ENCODE measurements at regions not wholly inside any gene's neighbourhood (a gene's known extent, or its start where the extent isn't known, plus 50 kb on each side); places are given as distances from the start of the nearest gene placed in this dataset.

- no peak for TF ChIP-seq CTCF (IDR thresholded peaks at IDR 0.05; ENCODE audit: control insufficient read depth, insufficient read depth, low read depth, low read length, missing control alignments)
- no peak overlapping the region for H3K4me3 ChIP-seq (ENCODE audit: control insufficient read depth, low read depth, low read length)
- no peak for DNase-seq (ENCODE audit: low read depth)
Observed at GRCh38 chr12:14066021-14066420, 84.6 kb upstream of the GRIN2B start.

- DNase-seq (ENCODE audit: low read depth): no peak
- no peak for TF ChIP-seq CTCF (IDR thresholded peaks at IDR 0.05; ENCODE audit: control insufficient read depth, insufficient read depth, low read depth, low read length, missing control alignments)
Observed at GRCh38 chr12:14068961-14069360, 87.6 kb upstream of the GRIN2B start.

GRCh38 chr12:14071833-14072232 is 90.4 kb upstream of the GRIN2B start:
- TF ChIP-seq CTCF (IDR thresholded peaks at IDR 0.05; ENCODE audit: control insufficient read depth, insufficient read depth, low read depth, low read length, missing control alignments): no peak
- no peak for DNase-seq (ENCODE audit: low read depth)
- H3K4me3 ChIP-seq (ENCODE audit: control insufficient read depth, low read depth, low read length): no peak overlapping the region

More at GRCh38 chr12:14068961-14069360, 87.6 kb upstream of the GRIN2B start:
- H3K4me3 ChIP-seq (ENCODE audit: control insufficient read depth, low read depth, low read length): no peak overlapping the region

GRCh38 chr12:14072987-14073386 is 91.6 kb upstream of the GRIN2B start:
- no peak for TF ChIP-seq CTCF (IDR thresholded peaks at IDR 0.05; ENCODE audit: control insufficient read depth, insufficient read depth, low read depth, low read length, missing control alignments)
- DNase-seq (ENCODE audit: low read depth): no peak

GRCh38 chr12:14075797-14076393 is 94.5 kb upstream of the GRIN2B start:
- no peak for TF ChIP-seq CTCF (IDR thresholded peaks at IDR 0.05; ENCODE audit: control insufficient read depth, insufficient read depth, low read depth, low read length, missing control alignments)
- no peak overlapping the region for H3K4me3 ChIP-seq (ENCODE audit: control insufficient read depth, low read depth, low read length)
- DNase-seq (ENCODE audit: low read depth): no peak

More at GRCh38 chr12:14072987-14073386, 91.6 kb upstream of the GRIN2B start:
- H3K4me3 ChIP-seq (ENCODE audit: control insufficient read depth, low read depth, low read length): no peak overlapping the region

GRCh38 chr12:14076538-14076937 is 95.1 kb upstream of the GRIN2B start:
- no peak for DNase-seq (ENCODE audit: low read depth)
- H3K4me3 ChIP-seq (ENCODE audit: control insufficient read depth, low read depth, low read length): no peak overlapping the region
- TF ChIP-seq CTCF (IDR thresholded peaks at IDR 0.05; ENCODE audit: control insufficient read depth, insufficient read depth, low read depth, low read length, missing control alignments): no peak

Measured in AG09309 (cell line).